ENCODE measurements at regions not wholly inside any gene's neighbourhood (a gene's known extent, or its start where the extent isn't known, plus 50 kb on each side); places are given as distances from the start of the nearest gene placed in this dataset.
"Not testable (repeated sequence)": the region's sequence is repeated elsewhere in the genome, so short reads cannot be mapped to it uniquely, and the experiment has no call there.

GRCh38 chr2:190150413-190150812 is 87.9 kb upstream of the MSTN start:
- H3K4me3 Mint-ChIP-seq, result no peak overlapping the region
- no peaks in the 10 kb centered on the region for H3K4me1 Mint-ChIP-seq
- H3K27ac Mint-ChIP-seq, result no peak overlapping the region
- H3K27me3 Mint-ChIP-seq, result no peaks in the 10 kb centered on the region
- H3K9me3 Mint-ChIP-seq, result peaks cover 32 to 35% of the 10 kb centered on the region in 2 donors
- no peak for ATAC-seq
- DNase-seq, result no peak

GRCh38 chr2:190149908-190150307 is 87.4 kb upstream of the MSTN start:
- no peak for DNase-seq
- ATAC-seq, result no peak
- H3K4me3 Mint-ChIP-seq, result no peak overlapping the region
- no peaks in the 10 kb centered on the region for H3K4me1 Mint-ChIP-seq
- peaks cover 32 to 35% of the 10 kb centered on the region in 2 donors for H3K9me3 Mint-ChIP-seq
- H3K27ac Mint-ChIP-seq, result no peak overlapping the region
- H3K27me3 Mint-ChIP-seq, result no peaks in the 10 kb centered on the region

- no peaks in the 10 kb centered on the region for H3K27me3 Mint-ChIP-seq
- H3K4me1 Mint-ChIP-seq, result no peaks in the 10 kb centered on the region
- ATAC-seq (no peak), DNase-seq (no peak)
- peaks cover 32 to 35% of the 10 kb centered on the region in 2 donors for H3K9me3 Mint-ChIP-seq
- H3K27ac Mint-ChIP-seq, result no peak overlapping the region
- H3K4me3 Mint-ChIP-seq, result no peak overlapping the region
These were observed 86.7 kb upstream of the MSTN start for GRCh38 chr2:190149200-190149599.

GRCh38 chr2:190146109-190146508 is 83.6 kb upstream of the MSTN start:
- H3K4me1 Mint-ChIP-seq, DNase-seq, ATAC-seq, H3K4me3 Mint-ChIP-seq, H3K27ac Mint-ChIP-seq, H3K27me3 Mint-ChIP-seq: not testable (repeated sequence)
- peaks cover 36 to 45% of the 10 kb centered on the region in 2 donors for H3K9me3 Mint-ChIP-seq

- not testable (repeated sequence) for H3K27me3 Mint-ChIP-seq, ATAC-seq, DNase-seq, H3K4me3 Mint-ChIP-seq, H3K27ac Mint-ChIP-seq, H3K4me1 Mint-ChIP-seq
- peaks cover 14 to 41% of the 10 kb centered on the region in 2 donors for H3K9me3 Mint-ChIP-seq
These were observed 77.9 kb upstream of the MSTN start for GRCh38 chr2:190140474-190140873.

- no peak overlapping the region for H3K4me3 Mint-ChIP-seq
- H3K27ac Mint-ChIP-seq, result no peak overlapping the region
- H3K4me1 Mint-ChIP-seq, result no peaks in the 10 kb centered on the region
- no peak for ATAC-seq
- peaks cover 14 to 43% of the 10 kb centered on the region in 2 donors for H3K9me3 Mint-ChIP-seq
- H3K27me3 Mint-ChIP-seq, result no peaks in the 10 kb centered on the region
- DNase-seq, result no peak
These were observed 76.8 kb upstream of the MSTN start for GRCh38 chr2:190139371-190139770.

GRCh38 chr2:190138032-190138431 is 75.5 kb upstream of the MSTN start:
- Mint-ChIP-seq H3K27me3 (no peaks in the 10 kb centered on the region), H3K4me3 (no peak overlapping the region), H3K27ac (no peak overlapping the region), H3K4me1 (no peaks in the 10 kb centered on the region), H3K9me3 (peaks cover 14 to 43% of the 10 kb centered on the region in 2 donors)
- ATAC-seq (no peak), DNase-seq (no peak)

GRCh38 chr2:190137561-190137960 is 75.0 kb upstream of the MSTN start:
- H3K4me3 Mint-ChIP-seq, result no peak overlapping the region
- no peak for DNase-seq

GRCh38 chr2:190136825-190137224 is 74.3 kb upstream of the MSTN start:
- H3K4me3 Mint-ChIP-seq, result no peak overlapping the region
- H3K9me3 Mint-ChIP-seq, result peaks cover 14 to 40% of the 10 kb centered on the region in 2 donors
- no peak overlapping the region for H3K27ac Mint-ChIP-seq
- ATAC-seq, result no peak
- no peaks in the 10 kb centered on the region for H3K4me1 Mint-ChIP-seq
- H3K27me3 Mint-ChIP-seq, result no peaks in the 10 kb centered on the region
- no peak for DNase-seq

More at GRCh38 chr2:190137561-190137960, 75.0 kb upstream of the MSTN start:
- ATAC-seq, result no peak
- no peak overlapping the region for H3K27ac Mint-ChIP-seq
- no peaks in the 10 kb centered on the region for H3K27me3 Mint-ChIP-seq
- H3K4me1 Mint-ChIP-seq, result no peaks in the 10 kb centered on the region
- peaks cover 14 to 43% of the 10 kb centered on the region in 2 donors for H3K9me3 Mint-ChIP-seq

- ATAC-seq, result no peak
- no peak overlapping the region for H3K4me3 Mint-ChIP-seq
- no peaks in the 10 kb centered on the region for H3K27me3 Mint-ChIP-seq
- DNase-seq, result no peak
- H3K9me3 Mint-ChIP-seq, result peaks cover 11 to 35% of the 10 kb centered on the region in 2 donors
- H3K4me1 Mint-ChIP-seq, result no peaks in the 10 kb centered on the region
- H3K27ac Mint-ChIP-seq, result no peak overlapping the region
These were observed 73.7 kb upstream of the MSTN start for GRCh38 chr2:190136259-190136658.

GRCh38 chr2:190129421-190130199 is 67.1 kb upstream of the MSTN start:
- H3K4me3 Mint-ChIP-seq, result no peak overlapping the region
- ATAC-seq, result no peak
- H3K4me1 Mint-ChIP-seq, result no peaks in the 10 kb centered on the region
- no peak overlapping the region for H3K27ac Mint-ChIP-seq
- DNase-seq, result no peak
- H3K27me3 Mint-ChIP-seq, result no peaks in the 10 kb centered on the region
- no peaks in the 10 kb centered on the region for H3K9me3 Mint-ChIP-seq

- DNase-seq (no peak), ATAC-seq (no peak)
- no peaks in the 10 kb centered on the region for H3K4me1 Mint-ChIP-seq
- no peaks in the 10 kb centered on the region for H3K27me3 Mint-ChIP-seq
- H3K27ac Mint-ChIP-seq, result no peak overlapping the region
- no peak overlapping the region for H3K4me3 Mint-ChIP-seq
- no peaks in the 10 kb centered on the region for H3K9me3 Mint-ChIP-seq
These were observed 65.1 kb upstream of the MSTN start for GRCh38 chr2:190127651-190128050.

- H3K4me1 Mint-ChIP-seq, result no peaks in the 10 kb centered on the region
- H3K27ac Mint-ChIP-seq, result no peak overlapping the region
- DNase-seq, result no peak
- no peaks in the 10 kb centered on the region for H3K27me3 Mint-ChIP-seq
- H3K9me3 Mint-ChIP-seq, result no peaks in the 10 kb centered on the region
- no peak for ATAC-seq
- no peak overlapping the region for H3K4me3 Mint-ChIP-seq
These were observed 64.3 kb upstream of the MSTN start for GRCh38 chr2:190126798-190127197.

- no peaks in the 10 kb centered on the region for H3K27me3 Mint-ChIP-seq
- no peaks in the 10 kb centered on the region for H3K4me1 Mint-ChIP-seq
- H3K4me3 Mint-ChIP-seq, result no peak overlapping the region
- no peak overlapping the region for H3K27ac Mint-ChIP-seq
- DNase-seq (no peak), ATAC-seq (no peak)
- H3K9me3 Mint-ChIP-seq, result no peaks in the 10 kb centered on the region
These were observed 61.4 kb upstream of the MSTN start for GRCh38 chr2:190123956-190124355.

- DNase-seq (no peak), ATAC-seq (peak; percentile 13)
- Mint-ChIP-seq H3K27me3 (no peaks in the 10 kb centered on the region), H3K4me3 (no peak overlapping the region), H3K4me1 (no peaks in the 10 kb centered on the region), H3K9me3 (no peaks in the 10 kb centered on the region), H3K27ac (no peak overlapping the region)
These were observed 59.4 kb upstream of the MSTN start for GRCh38 chr2:190121971-190122370.

GRCh38 chr2:190121305-190121704 is 58.8 kb upstream of the MSTN start:
- DNase-seq, result no peak
- no peak for ATAC-seq
- Mint-ChIP-seq H3K27me3 (no peaks in the 10 kb centered on the region), H3K27ac (no peak overlapping the region), H3K9me3 (no peaks in the 10 kb centered on the region), H3K4me1 (no peaks in the 10 kb centered on the region), H3K4me3 (no peak overlapping the region)
